ENCODE measurements at regions not wholly inside any gene's neighbourhood (a gene's known extent, or its start where the extent isn't known, plus 50 kb on each side); places are given as distances from the start of the nearest gene placed in this dataset.
"Not testable (repeated sequence)": the region's sequence is repeated elsewhere in the genome, so short reads cannot be mapped to it uniquely, and the experiment has no call there.

DNA sequence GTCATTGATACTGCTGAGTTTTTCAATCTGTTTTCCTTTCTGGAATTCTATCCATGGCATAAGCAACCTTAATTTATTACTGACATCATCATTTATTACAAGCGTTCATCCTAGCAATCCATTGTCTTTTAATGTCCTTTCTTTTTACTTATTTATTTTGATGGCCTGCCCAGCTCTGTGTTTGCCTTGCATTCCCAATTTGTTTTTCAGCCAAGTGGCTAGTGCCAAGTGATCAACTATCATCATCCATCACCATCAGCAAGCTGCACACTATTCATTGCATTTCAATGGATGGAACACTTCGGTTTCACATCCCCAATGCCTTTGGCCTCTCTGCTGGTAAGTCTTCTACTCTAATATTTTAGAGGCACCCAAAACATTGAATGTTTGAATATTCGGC lies 831.7 kb upstream of the EPHA5 start:
- Histone ChIP-seq H3K9me3 (ENCODE audit: control insufficient read depth, insufficient read depth, low read length) (no peaks in the 10 kb centered on the region), H3K27me3 (ENCODE audit: control insufficient read depth, insufficient read depth, low read length) (no peaks in the 10 kb centered on the region), H3K9ac (ENCODE audit: low read depth, low read length) (no peak overlapping the region), H3K4me1 (ENCODE audit: control insufficient read depth, insufficient read depth, low read length) (no peaks in the 10 kb centered on the region), H3K36me3 (ENCODE audit: control insufficient read depth, insufficient read depth, low read length) (no peaks in the 10 kb centered on the region), H3K4me3 (ENCODE audit: low read depth, low read length) (no peak overlapping the region)

DNA sequence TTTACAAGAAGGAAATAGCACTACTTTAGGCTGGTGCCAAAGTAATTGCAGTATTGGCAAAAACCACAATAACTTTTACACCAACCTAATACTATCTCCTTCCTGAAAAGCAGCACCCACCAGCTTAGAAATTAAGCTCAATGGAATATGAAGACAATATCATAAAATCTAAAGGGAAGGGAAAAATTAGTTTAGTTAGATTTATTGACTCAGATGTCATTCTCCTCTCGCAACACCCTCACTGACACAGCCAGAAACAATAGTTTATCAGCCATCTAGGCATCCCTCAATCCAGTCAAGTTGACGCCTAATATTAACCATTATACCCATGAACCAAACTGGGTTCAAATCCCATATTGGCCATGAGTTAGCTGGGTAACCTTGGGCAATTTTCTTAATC lies 820.4 kb upstream of the EPHA5 start:
- H3K9ac ChIP-seq (ENCODE audit: low read depth, low read length): no peak overlapping the region
- no peak overlapping the region for H3K4me3 ChIP-seq (ENCODE audit: low read depth, low read length)
- H3K4me1 ChIP-seq (ENCODE audit: control insufficient read depth, insufficient read depth, low read length): no peaks in the 10 kb centered on the region
- H3K9me3 ChIP-seq (ENCODE audit: control insufficient read depth, insufficient read depth, low read length): no peaks in the 10 kb centered on the region
- no peaks in the 10 kb centered on the region for H3K36me3 ChIP-seq (ENCODE audit: control insufficient read depth, insufficient read depth, low read length)
- H3K27me3 ChIP-seq (ENCODE audit: control insufficient read depth, insufficient read depth, low read length): no peaks in the 10 kb centered on the region

DNA sequence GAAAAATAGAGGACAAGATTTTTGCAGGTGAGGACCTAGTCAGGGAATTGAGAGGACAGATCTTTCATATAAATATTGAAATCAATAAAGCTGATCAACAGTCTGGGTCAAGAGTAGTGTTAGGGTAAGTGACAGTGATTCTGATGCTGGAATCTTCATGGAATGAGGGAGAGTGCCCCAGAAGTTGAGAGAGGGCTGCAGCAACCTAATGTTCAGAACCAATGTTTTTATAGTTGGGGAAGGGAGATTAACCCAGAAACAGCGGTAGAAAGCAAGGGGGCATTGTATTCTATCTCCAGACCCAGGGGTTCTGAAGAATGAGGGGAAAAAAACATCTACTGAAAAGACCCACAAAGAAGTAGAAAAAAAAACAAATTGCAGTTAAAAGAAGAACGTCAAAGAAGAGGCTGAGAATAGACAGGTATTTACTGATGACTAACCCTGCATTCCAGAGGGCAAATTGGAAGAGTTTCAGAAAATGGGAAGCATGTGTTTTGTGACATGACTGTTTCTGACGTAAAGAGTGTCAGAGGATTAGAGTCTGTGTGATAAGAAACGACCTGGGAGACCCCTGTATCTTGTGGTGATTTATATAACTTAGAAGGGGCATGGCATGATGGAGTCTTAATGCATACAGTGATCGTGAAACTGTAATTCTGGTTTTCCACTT lies 819.6 kb upstream of the EPHA5 start:
- Histone ChIP-seq H3K9ac (ENCODE audit: low read depth, low read length) (no peak overlapping the region), H3K9me3 (ENCODE audit: control insufficient read depth, insufficient read depth, low read length) (no peaks in the 10 kb centered on the region), H3K27me3 (ENCODE audit: control insufficient read depth, insufficient read depth, low read length) (no peaks in the 10 kb centered on the region), H3K4me1 (ENCODE audit: control insufficient read depth, insufficient read depth, low read length) (no peaks in the 10 kb centered on the region), H3K4me3 (ENCODE audit: low read depth, low read length) (no peak overlapping the region), H3K36me3 (ENCODE audit: control insufficient read depth, insufficient read depth, low read length) (no peaks in the 10 kb centered on the region)

DNA sequence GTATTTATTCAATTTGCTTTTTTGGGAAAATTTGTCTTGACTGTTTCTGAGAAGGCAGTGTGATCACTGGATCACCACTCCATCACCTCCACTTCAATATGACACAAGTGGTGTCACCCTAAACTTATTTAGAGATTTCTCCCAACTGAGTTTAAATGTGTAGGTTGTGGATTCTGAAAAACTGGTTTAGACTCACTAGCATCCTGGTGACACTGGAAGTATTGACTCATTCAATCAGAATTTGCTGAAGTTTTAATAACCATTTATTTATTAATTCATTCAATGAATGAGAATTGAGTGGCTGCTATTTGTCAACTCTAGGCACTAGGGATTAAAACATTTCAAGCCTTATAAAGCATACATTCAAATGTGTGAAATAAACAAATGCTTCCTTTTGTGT lies 819.1 kb upstream of the EPHA5 start:
- H3K9me3 ChIP-seq (ENCODE audit: control insufficient read depth, insufficient read depth, low read length): no peaks in the 10 kb centered on the region
- no peaks in the 10 kb centered on the region for H3K36me3 ChIP-seq (ENCODE audit: control insufficient read depth, insufficient read depth, low read length)
- no peak overlapping the region for H3K9ac ChIP-seq (ENCODE audit: low read depth, low read length)
- no peaks in the 10 kb centered on the region for H3K27me3 ChIP-seq (ENCODE audit: control insufficient read depth, insufficient read depth, low read length)
- H3K4me1 ChIP-seq (ENCODE audit: control insufficient read depth, insufficient read depth, low read length): no peaks in the 10 kb centered on the region
- H3K4me3 ChIP-seq (ENCODE audit: low read depth, low read length): no peak overlapping the region

GRCh38 chr4:66486068-66486467 lies 815.8 kb upstream of the EPHA5 start:
- H3K4me1 ChIP-seq (ENCODE audit: control insufficient read depth, insufficient read depth, low read length): no peaks in the 10 kb centered on the region
- H3K4me3 ChIP-seq (ENCODE audit: low read depth, low read length): no peak overlapping the region
- no peaks in the 10 kb centered on the region for H3K36me3 ChIP-seq (ENCODE audit: control insufficient read depth, insufficient read depth, low read length)
- no peaks in the 10 kb centered on the region for H3K27me3 ChIP-seq (ENCODE audit: control insufficient read depth, insufficient read depth, low read length)
- H3K9ac ChIP-seq (ENCODE audit: low read depth, low read length): no peak overlapping the region
- H3K9me3 ChIP-seq (ENCODE audit: control insufficient read depth, insufficient read depth, low read length): no peaks in the 10 kb centered on the region

GRCh38 chr4:66482186-66482585 lies 811.9 kb upstream of the EPHA5 start:
- Histone ChIP-seq H3K9me3 (ENCODE audit: control insufficient read depth, insufficient read depth, low read length) (no peaks in the 10 kb centered on the region), H3K9ac (ENCODE audit: low read depth, low read length) (no peak overlapping the region), H3K27me3 (ENCODE audit: control insufficient read depth, insufficient read depth, low read length) (no peaks in the 10 kb centered on the region), H3K4me3 (ENCODE audit: low read depth, low read length) (no peak overlapping the region), H3K4me1 (ENCODE audit: control insufficient read depth, insufficient read depth, low read length) (no peaks in the 10 kb centered on the region), H3K36me3 (ENCODE audit: control insufficient read depth, insufficient read depth, low read length) (no peaks in the 10 kb centered on the region)

DNA sequence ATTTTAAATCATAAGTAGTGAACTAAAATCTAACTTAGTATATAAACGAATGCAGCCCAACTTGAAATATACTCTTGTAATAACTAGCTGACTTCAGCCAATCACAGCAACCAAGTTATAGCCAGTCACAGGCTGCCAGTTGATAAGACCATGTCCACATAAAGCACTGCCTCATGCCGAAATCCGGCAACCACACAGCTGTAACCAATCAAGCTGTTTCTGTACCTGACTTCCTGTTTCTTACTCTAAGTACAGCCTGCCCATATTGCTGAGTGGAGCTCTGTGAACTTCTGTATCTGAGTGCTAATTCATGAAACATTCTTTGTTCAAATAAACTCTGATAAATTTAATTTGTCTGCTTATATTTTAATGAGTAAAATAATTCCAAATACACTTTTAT lies 805.3 kb upstream of the EPHA5 start:
- Histone ChIP-seq H3K27me3 (ENCODE audit: control insufficient read depth, insufficient read depth, low read length) (no peaks in the 10 kb centered on the region), H3K4me3 (ENCODE audit: low read depth, low read length) (no peak overlapping the region), H3K36me3 (ENCODE audit: control insufficient read depth, insufficient read depth, low read length) (no peaks in the 10 kb centered on the region), H3K9me3 (ENCODE audit: control insufficient read depth, insufficient read depth, low read length) (no peaks in the 10 kb centered on the region), H3K4me1 (ENCODE audit: control insufficient read depth, insufficient read depth, low read length) (no peaks in the 10 kb centered on the region), H3K9ac (ENCODE audit: low read depth, low read length) (no peak overlapping the region)

GRCh38 chr4:66465111-66465510 lies 794.8 kb upstream of the EPHA5 start:
- no peak overlapping the region for H3K4me3 ChIP-seq (ENCODE audit: low read depth, low read length)
- H3K9ac ChIP-seq (ENCODE audit: low read depth, low read length): no peak overlapping the region
- H3K9me3 ChIP-seq (ENCODE audit: control insufficient read depth, insufficient read depth, low read length): no peaks in the 10 kb centered on the region
- H3K4me1 ChIP-seq (ENCODE audit: control insufficient read depth, insufficient read depth, low read length): no peaks in the 10 kb centered on the region
- H3K36me3 ChIP-seq (ENCODE audit: control insufficient read depth, insufficient read depth, low read length): no peaks in the 10 kb centered on the region
- H3K27me3 ChIP-seq (ENCODE audit: control insufficient read depth, insufficient read depth, low read length): no peaks in the 10 kb centered on the region

DNA sequence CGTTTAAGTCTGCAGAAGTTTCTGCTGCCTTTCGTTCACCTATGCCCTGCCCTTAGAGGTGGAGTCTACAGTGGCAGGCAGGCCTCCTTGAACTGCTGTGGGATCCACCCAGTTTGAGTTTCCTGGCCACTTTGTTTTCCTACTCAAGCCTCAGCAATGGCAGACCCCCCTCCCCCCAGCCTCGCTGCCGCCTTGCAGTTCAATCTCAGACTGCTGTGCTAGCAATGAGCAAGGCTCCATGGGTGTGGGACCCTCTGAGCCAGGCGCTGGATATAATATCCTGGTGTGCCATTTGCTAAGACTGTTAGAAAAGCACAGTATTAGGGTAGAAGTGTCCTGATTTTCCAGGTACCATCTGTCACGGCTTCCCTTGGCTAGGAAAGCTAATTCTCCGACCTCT lies 792.6 kb upstream of the EPHA5 start:
- H3K4me3 ChIP-seq (ENCODE audit: low read depth, low read length); H3K36me3 ChIP-seq (ENCODE audit: control insufficient read depth, insufficient read depth, low read length); H3K27me3 ChIP-seq (ENCODE audit: control insufficient read depth, insufficient read depth, low read length); H3K4me1 ChIP-seq (ENCODE audit: control insufficient read depth, insufficient read depth, low read length); H3K9me3 ChIP-seq (ENCODE audit: control insufficient read depth, insufficient read depth, low read length); H3K9ac ChIP-seq (ENCODE audit: low read depth, low read length): not testable (repeated sequence)

GRCh38 chr4:66451741-66452140 lies 781.5 kb upstream of the EPHA5 start:
- Histone ChIP-seq H3K9me3 (ENCODE audit: control insufficient read depth, insufficient read depth, low read length) (no peaks in the 10 kb centered on the region), H3K27me3 (ENCODE audit: control insufficient read depth, insufficient read depth, low read length) (no peaks in the 10 kb centered on the region), H3K4me1 (ENCODE audit: control insufficient read depth, insufficient read depth, low read length) (no peaks in the 10 kb centered on the region), H3K4me3 (ENCODE audit: low read depth, low read length) (no peak overlapping the region), H3K36me3 (ENCODE audit: control insufficient read depth, insufficient read depth, low read length) (no peaks in the 10 kb centered on the region), H3K9ac (ENCODE audit: low read depth, low read length) (no peak overlapping the region)

GRCh38 chr4:66443008-66443407 lies 772.7 kb upstream of the EPHA5 start:
- Histone ChIP-seq H3K4me3 (ENCODE audit: low read depth, low read length) (no peak overlapping the region), H3K9me3 (ENCODE audit: control insufficient read depth, insufficient read depth, low read length) (no peaks in the 10 kb centered on the region), H3K27me3 (ENCODE audit: control insufficient read depth, insufficient read depth, low read length) (no peaks in the 10 kb centered on the region), H3K4me1 (ENCODE audit: control insufficient read depth, insufficient read depth, low read length) (no peaks in the 10 kb centered on the region), H3K36me3 (ENCODE audit: control insufficient read depth, insufficient read depth, low read length) (no peaks in the 10 kb centered on the region), H3K9ac (ENCODE audit: low read depth, low read length) (no peak overlapping the region)

- Histone ChIP-seq H3K36me3 (ENCODE audit: control insufficient read depth, insufficient read depth, low read length) (no peaks in the 10 kb centered on the region), H3K9me3 (ENCODE audit: control insufficient read depth, insufficient read depth, low read length) (no peaks in the 10 kb centered on the region), H3K4me1 (ENCODE audit: control insufficient read depth, insufficient read depth, low read length) (no peaks in the 10 kb centered on the region), H3K27me3 (ENCODE audit: control insufficient read depth, insufficient read depth, low read length) (no peaks in the 10 kb centered on the region), H3K4me3 (ENCODE audit: low read depth, low read length) (no peak overlapping the region), H3K9ac (ENCODE audit: low read depth, low read length) (no peak overlapping the region)
Observed at GRCh38 chr4:66439508-66439907, 769.2 kb upstream of the EPHA5 start.

Measured in iPS-15b (cell line).